Kidney glomerular epithelial cell (primary cell): ENCODE measurements at regions not wholly inside any gene's neighbourhood (a gene's known extent, or its start where the extent isn't known, plus 50 kb on each side); places are given as distances from the start of the nearest gene placed in this dataset.

ENCODE experiments used
- DNase-seq: peaks from one replicate; lab custom pipeline; 2025; lab: John Stamatoyannopoulos, UW

DNA sequence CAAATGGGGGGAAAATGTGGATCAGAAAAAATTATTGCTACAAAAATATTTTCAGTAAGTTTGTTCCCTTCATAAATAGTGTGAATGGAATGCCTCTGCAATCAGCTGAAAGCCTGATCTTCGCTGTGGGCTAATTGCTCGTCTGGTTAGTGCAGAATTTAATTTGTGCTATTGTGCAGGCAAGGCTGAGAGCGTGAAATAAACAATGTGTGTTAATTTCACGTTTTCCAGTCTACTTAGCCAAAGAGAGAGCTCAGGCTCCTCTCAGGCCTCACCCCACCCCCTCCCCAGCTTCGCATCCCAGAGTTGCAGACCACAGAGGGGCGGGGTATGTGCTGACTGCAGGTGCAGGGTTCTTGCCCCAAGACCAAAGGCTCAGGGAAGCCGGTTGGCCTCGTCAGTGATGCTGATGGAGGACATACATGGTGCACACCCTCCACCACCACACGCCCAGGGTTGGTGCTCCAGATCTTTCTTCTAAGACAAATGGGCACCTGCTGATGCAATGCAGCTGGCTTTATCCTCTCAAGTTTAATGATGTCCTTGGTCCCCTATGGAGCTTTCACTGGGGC, 302.6 kb upstream of the SLC14A2 start:
- DNase-seq: no peak

- no peak for DNase-seq
Observed at GRCh38 chr18:45316127-45316526, 299.1 kb upstream of the SLC14A2 start.

GRCh38 chr18:45317948-45318640, 297.2 kb upstream of the SLC14A2 start:
- no peak for DNase-seq

DNA sequence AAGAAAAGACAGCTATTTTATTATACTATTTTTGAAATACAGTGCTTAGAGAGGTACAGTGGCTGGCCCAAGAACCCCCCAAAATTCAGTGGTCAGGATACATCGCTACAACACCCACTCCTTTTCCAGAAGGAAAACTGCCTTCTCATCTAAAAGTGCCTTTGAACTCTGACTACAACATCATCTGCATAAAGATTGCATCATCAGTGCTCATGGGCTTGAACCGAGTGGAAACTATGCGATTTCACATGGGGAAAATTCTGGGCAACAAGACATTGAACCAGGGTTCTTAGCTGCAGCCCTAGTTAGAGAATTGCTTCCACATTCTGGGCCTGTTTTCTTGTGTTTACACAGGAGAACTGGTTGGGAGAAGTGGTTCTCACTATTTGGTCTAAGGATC, 294.6 kb upstream of the SLC14A2 start:
- DNase-seq: no peak

DNA sequence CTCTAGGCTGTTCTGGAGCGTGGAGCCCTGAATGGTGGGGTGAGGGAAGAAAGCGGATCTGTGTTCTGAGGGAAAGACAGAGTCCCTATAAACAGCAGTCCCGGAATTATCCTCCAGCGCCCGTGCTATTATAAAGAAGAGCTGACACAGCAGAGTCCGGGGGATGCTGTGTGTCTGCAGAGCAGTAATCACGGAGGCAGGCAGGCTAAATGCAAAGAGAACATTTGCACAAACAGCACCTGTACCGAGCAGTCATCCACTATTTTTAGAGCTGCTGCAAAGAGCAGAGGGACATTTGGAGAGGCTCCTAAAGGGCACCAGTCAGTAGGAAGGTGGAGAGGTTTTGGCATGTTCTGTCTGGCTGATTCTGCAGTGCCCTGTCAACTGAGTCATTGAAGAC, 293.8 kb upstream of the SLC14A2 start:
- no peak for DNase-seq

DNA sequence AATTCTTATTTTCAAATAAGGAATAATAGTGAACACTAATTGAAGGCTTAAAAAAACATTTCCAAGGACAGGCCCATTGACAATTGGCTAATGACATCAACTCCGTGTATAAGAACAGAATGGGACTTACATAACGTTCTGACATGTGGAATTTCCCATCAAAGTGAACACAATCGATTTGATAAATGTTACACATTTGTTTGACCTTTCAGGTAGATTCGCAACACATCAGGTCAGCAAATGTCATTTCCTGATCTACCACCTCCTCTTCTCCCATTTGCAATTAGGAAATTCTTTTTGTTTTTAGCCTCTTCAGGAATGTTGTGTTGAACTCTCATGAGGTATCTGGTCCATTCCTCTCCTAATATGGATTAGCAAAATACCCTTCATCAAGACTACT, 292.9 kb upstream of the SLC14A2 start:
- no peak for DNase-seq

- no peak for DNase-seq
Observed at GRCh38 chr18:45324101-45324494, 291.2 kb upstream of the SLC14A2 start.

DNA sequence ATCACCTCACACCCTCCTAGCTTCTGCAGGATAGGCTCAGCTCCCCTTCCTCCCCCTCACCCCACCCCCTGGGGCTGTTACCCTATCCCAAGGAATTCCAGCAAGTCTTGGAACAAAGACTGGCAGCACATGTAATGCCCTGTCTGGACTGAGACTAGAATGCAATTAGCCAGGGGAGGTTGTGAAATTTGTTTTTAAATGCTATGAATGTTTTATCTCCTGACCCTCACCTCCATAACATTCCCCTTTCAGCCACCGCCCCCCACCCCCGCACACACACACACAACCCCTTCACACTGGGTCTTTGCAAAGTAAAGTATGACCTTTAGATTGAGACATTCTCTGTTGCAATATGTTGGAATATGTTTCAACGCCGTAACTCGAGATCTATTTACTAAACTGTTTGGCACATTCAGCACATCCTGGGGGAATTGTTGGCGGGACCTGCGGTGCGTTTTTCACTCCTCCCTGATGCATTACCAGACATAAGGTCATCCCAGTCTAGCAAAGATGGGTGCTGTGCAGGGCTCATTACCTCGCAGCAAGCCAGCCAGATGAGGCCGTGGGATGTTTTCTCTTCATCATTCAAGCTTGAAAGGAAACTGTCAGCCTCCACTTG, 290.7 kb upstream of the SLC14A2 start:
- peak; percentile 98 for DNase-seq

GRCh38 chr18:45325778-45326177, 289.5 kb upstream of the SLC14A2 start:
- peak; percentile 55 for DNase-seq

GRCh38 chr18:45326505-45326904, 288.8 kb upstream of the SLC14A2 start:
- DNase-seq: no peak

GRCh38 chr18:45328296-45328695, 287.0 kb upstream of the SLC14A2 start:
- DNase-seq: no peak

DNA sequence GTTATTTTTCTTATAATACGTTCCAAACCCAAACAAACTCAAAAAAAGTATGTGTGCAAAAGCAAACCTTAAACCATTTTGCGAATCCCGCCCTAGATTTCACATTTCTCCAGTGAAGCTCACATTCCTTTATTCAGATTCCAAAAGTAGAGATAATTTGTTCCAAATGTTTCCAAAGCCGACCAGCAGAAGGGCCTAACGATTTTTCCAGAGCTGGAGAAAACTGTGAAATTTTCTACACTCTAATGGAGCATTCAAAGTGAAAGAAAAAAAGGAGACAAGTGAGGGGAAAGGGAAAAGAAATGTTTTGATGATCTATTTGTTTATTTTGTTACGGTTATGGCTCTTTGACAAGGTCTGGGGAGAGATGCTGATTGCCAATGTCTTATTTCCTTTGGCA, 286.5 kb upstream of the SLC14A2 start:
- DNase-seq: no peak

- no peak for DNase-seq
Observed at GRCh38 chr18:45329316-45329715, 286.0 kb upstream of the SLC14A2 start.

- DNase-seq: peak; percentile 45
Observed at GRCh38 chr18:45330170-45330594, 285.1 kb upstream of the SLC14A2 start.

DNA sequence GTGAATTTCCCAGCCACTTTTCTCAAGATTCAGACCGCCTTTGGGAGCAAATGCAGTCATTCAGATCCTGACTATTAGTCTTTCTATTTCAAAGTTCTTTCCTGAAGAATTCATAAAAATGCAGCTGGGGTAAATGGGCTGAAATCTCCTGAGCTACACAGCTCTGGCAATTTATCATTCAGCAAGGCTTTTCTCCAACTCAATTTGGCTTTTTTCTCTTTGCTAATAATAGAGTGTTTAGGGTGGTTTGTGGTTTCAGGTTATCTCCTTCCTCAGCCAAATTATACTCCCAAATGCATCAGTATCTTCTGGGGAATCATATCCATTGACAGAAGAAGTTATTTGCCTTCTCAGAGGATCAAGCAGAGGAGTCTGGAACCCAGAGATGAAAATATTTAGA, 282.4 kb upstream of the SLC14A2 start:
- no peak for DNase-seq

DNA sequence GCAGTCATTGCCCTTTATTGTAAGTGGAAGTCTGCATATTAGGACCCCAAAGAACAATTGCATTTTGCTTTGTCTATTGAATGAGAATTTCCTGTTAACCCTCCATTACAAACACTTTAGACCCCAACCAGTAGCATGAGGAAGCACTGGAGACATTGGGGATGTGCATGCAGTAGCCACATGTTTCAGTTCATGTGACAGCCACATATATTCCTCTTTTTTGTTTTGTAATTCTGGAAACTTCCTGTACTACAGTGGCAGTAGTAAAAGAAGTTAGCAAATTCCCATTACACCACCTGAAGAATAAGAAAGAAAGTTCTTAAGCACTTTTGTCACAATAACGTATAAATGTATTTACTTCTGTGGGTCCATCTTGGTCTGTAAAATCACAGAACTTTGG, 281.1 kb upstream of the SLC14A2 start:
- no peak for DNase-seq

GRCh38 chr18:45335282-45336043, 279.8 kb upstream of the SLC14A2 start:
- no peak for DNase-seq

GRCh38 chr18:45336448-45336847, 278.8 kb upstream of the SLC14A2 start:
- DNase-seq: no peak

- no peak for DNase-seq
Observed at GRCh38 chr18:45337477-45337876, 277.8 kb upstream of the SLC14A2 start.

DNA sequence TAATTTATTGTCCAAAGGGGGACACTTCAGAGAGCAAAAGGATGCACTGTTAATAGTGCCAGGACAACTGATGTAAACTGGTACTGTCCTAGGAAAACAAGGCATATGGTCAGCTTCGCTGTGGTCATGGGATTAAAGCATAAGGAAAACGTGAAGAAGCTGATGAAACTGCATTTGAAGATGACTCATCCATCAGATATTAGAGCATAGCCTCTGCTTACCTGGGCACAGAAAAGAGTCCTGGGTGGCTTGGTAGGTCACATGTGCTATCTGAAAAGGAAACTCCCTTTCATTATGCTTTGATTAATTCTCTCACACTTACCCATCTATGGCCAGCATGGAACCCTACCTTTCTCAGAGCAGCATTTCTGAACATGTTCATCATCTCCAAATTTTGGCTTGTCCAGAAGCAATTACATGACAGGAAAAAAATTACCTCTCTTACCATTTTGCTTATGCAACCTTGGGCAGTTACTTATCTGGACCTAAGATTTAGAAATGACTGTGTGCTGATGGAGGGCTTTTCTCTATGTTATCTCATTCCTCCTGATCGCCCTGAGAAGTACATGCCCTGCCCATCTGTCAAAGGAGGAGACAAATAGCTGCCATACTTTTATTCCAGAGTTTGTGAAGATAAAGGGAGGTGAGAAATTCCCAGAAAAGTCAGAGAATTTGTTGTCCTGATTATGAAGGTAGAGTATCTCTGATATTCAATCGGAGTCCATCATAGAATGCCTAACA, 275.3 kb upstream of the SLC14A2 start:
- DNase-seq: no peak

DNA sequence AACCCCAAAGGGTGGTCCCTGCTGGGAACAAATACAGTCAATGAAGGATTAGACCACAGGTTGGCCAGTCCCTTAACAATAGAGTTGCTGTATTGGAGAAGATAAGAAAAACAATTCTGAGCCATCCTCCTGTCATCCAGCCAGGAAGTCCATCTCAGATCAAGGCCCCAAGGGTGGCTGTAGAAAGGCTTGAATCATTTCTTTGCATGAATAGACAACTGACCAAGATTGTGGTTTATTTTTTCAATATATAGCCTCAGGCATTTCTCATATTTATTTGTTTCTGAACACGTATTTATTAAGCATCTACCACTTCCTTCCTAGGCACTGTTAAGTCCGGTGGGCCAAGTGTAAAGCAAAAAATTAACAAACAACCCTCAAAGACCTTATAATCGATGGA, 274.4 kb upstream of the SLC14A2 start:
- DNase-seq: no peak

- no peak for DNase-seq
Observed at GRCh38 chr18:45341454-45341853, 273.8 kb upstream of the SLC14A2 start.
